Esophagus muscularis mucosa (tissue), 4 donors: ENCODE measurements at regions not wholly inside any gene's neighbourhood (a gene's known extent, or its start where the extent isn't known, plus 50 kb on each side); places are given as distances from the start of the nearest gene placed in this dataset.

Experiments used
- DNase-seq: peaks from one replicate; pipeline ENCODE4 v3.0.0-alpha.2; 2017; ENCODE audit errors: extremely low spot score
- H3K27ac ChIP-seq, 4 donors: fragments of 200-600 bp; sonication (generic); replicated peaks in 1 of 4; 1 replicate in 3 of 4; 2 replicates in 1 of 4; pipeline ENCODE4 v1.5.1; 2016 to 2019; ENCODE audit warnings: mild to moderate bottlenecking in 1 of 4
- H3K27me3 ChIP-seq, 4 donors: fragments of 200-600 bp; sonication (generic); one replicate each; pipeline versions ENCODE4 v1.5.1 to v1.6.0; 2016 to 2019
- H3K36me3 ChIP-seq, 4 donors: fragments of 200-600 bp; sonication (generic); one replicate each; pipeline ENCODE4 v1.5.1; 2016 to 2019
- H3K4me1 ChIP-seq, 4 donors: fragments of 200-600 bp; sonication (generic); one replicate each; pipeline ENCODE4 v1.5.1; 2016 to 2019
- H3K4me3 ChIP-seq, 4 donors: fragments of 200-600 bp; sonication (generic); 1 replicate in 2 of 4; 2 replicates in 2 of 4; pipeline ENCODE4 v1.5.1; 2016 to 2019; ENCODE audit warnings: mild to moderate bottlenecking in 4 of 4, moderate library complexity in 1 of 4
- H3K9me3 ChIP-seq, 4 donors: fragments of 200-600 bp; sonication (generic); 1 replicate in 3 of 4; 2 replicates in 1 of 4; pipeline ENCODE4 v1.5.1; 2016 to 2019
- CTCF ChIP-seq, 3 experiments: fragments of 200-600 bp in 2 of 3; fragments of 450-650 bp in 1 of 3; sonication (generic) in 2 of 3; IDR thresholded peaks; one replicate each; pipeline ENCODE4 v1.5.1; 2017 to 2019; ENCODE audit warnings: antibody characterized with exemption in 3 of 3, mild to moderate bottlenecking in 2 of 3, moderate library complexity in 1 of 3
- EP300 ChIP-seq: sonication (generic); formaldehyde crosslinking; IDR thresholded peaks from one replicate; pipeline ENCODE4 v1.6.1; 2017; ENCODE audit warnings: antibody characterized with exemption
- POLR2A ChIP-seq: fragments of 450-650 bp; IDR thresholded peaks from one replicate; pipeline ENCODE4 v1.6.1; 2017; ENCODE audit warnings: antibody characterized with exemption, moderate library complexity, mild to moderate bottlenecking, low read depth
- POLR2AphosphoS5 ChIP-seq, 2 donors: sonication (generic); formaldehyde crosslinking; IDR thresholded peaks; one replicate each; pipeline ENCODE4 v1.6.1; 2017; ENCODE audit warnings: antibody characterized with exemption in 2 of 2
- WGBS: methylation state at CpG from one replicate; pipeline ENCODE4 v1.1.5; 2018; 5-methylcytosine and 5-hydroxymethylcytosine counted together
- intact Hi-C: fragments of 100-400 bp; cut with DNase I; formaldehyde crosslinking; loops from one replicate; pipeline ENCODE4 v1.15.1; 2023

- no peak overlapping the region for H3K4me3 ChIP-seq
- DNase-seq = no peak
- no peaks in the 10 kb centered on the region for H3K27me3 ChIP-seq
- TF ChIP-seq POLR2A = no peak
- TF ChIP-seq EP300 = no peak
- TF ChIP-seq POLR2AphosphoS5 (IDR thresholded peaks at IDR 0.05) = no peak
- TF ChIP-seq CTCF (IDR thresholded peaks at IDR 0.05) = no peak
- H3K4me1 ChIP-seq = no peaks in the 10 kb centered on the region
- peaks cover 0 to 9% (median 4%) of the 10 kb centered on the region in 4 donors for H3K9me3 ChIP-seq
- no peak overlapping the region for H3K27ac ChIP-seq
- intact Hi-C loops = no loop called here
- 70% methylated on average over 3 of the region's 3 CpGs for WGBS
- no peaks in the 10 kb centered on the region for H3K36me3 ChIP-seq
Measured at GRCh38 chr6:56349194-56349593, 101.8 kb upstream of the COL21A1 start.

GRCh38 chr6:56348578-56348977, 101.2 kb upstream of the COL21A1 start:
- no peaks in the 10 kb centered on the region for H3K27me3 ChIP-seq
- intact Hi-C loops = no loop called here
- no peaks in the 10 kb centered on the region for H3K36me3 ChIP-seq
- no peak overlapping the region for H3K27ac ChIP-seq
- no peak for TF ChIP-seq POLR2A
- TF ChIP-seq EP300 = no peak
- TF ChIP-seq CTCF (IDR thresholded peaks at IDR 0.05) = no peak
- TF ChIP-seq POLR2AphosphoS5 (IDR thresholded peaks at IDR 0.05) = no peak
- no peak for DNase-seq
- H3K4me3 ChIP-seq = no peak overlapping the region
- WGBS = 93% methylated on average over 1 of the region's 1 CpG
- peaks cover 0 to 7% (median 2%) of the 10 kb centered on the region in 4 donors for H3K9me3 ChIP-seq
- no peaks in the 10 kb centered on the region for H3K4me1 ChIP-seq

- intact Hi-C loops = no loop called here
- no peak for TF ChIP-seq POLR2A
- no peak for TF ChIP-seq EP300
- TF ChIP-seq POLR2AphosphoS5 (IDR thresholded peaks at IDR 0.05) = no peak
- TF ChIP-seq CTCF (IDR thresholded peaks at IDR 0.05) = no peak
- H3K27ac ChIP-seq = no peak overlapping the region
- no peak overlapping the region for H3K4me3 ChIP-seq
- DNase-seq = no peak
- no peaks in the 10 kb centered on the region for H3K36me3 ChIP-seq
- no peaks in the 10 kb centered on the region for H3K4me1 ChIP-seq
- no peaks in the 10 kb centered on the region for H3K9me3 ChIP-seq
- no peaks in the 10 kb centered on the region for H3K27me3 ChIP-seq
Measured at GRCh38 chr6:56347526-56347925, 100.1 kb upstream of the COL21A1 start.

GRCh38 chr6:56346958-56347357, 99.6 kb upstream of the COL21A1 start:
- Histone ChIP-seq H3K4me3 (no peak overlapping the region), H3K27ac (no peak overlapping the region), H3K4me1 (no peaks in the 10 kb centered on the region), H3K9me3 (no peaks in the 10 kb centered on the region), H3K36me3 (no peaks in the 10 kb centered on the region), H3K27me3 (no peaks in the 10 kb centered on the region)
- intact Hi-C loops = no loop called here
- DNase-seq = no peak
- no peak for TF ChIP-seq POLR2AphosphoS5 (IDR thresholded peaks at IDR 0.05)
- no peak for TF ChIP-seq EP300
- no peak for TF ChIP-seq CTCF (IDR thresholded peaks at IDR 0.05)
- no peak for TF ChIP-seq POLR2A
- 100% methylated on average over 4 of the region's 4 CpGs for WGBS

- TF ChIP-seq POLR2A (no peak), POLR2AphosphoS5 (IDR thresholded peaks at IDR 0.05) (no peak), EP300 (no peak), CTCF (IDR thresholded peaks at IDR 0.05) (no peak)
- H3K27ac ChIP-seq = no peak overlapping the region
- H3K27me3 ChIP-seq = no peaks in the 10 kb centered on the region
- 92% methylated on average over 6 of the region's 6 CpGs for WGBS
- DNase-seq = no peak
- no peaks in the 10 kb centered on the region for H3K4me1 ChIP-seq
- H3K9me3 ChIP-seq = no peaks in the 10 kb centered on the region
- no peaks in the 10 kb centered on the region for H3K36me3 ChIP-seq
- intact Hi-C loops = no loop called here
- no peak overlapping the region for H3K4me3 ChIP-seq
Measured at GRCh38 chr6:56345376-56345995, 98.1 kb upstream of the COL21A1 start.
